T47D (cell line): ENCODE measurements at regions not wholly inside any gene's neighbourhood (a gene's known extent, or its start where the extent isn't known, plus 50 kb on each side); places are given as distances from the start of the nearest gene placed in this dataset.
"Not testable (repeated sequence)": the region's sequence is repeated elsewhere in the genome, so short reads cannot be mapped to it uniquely, and the experiment has no call there.

Experiments used
- DNase-seq, 2 experiments: peaks; one replicate each; pipeline versions ENCODE4 v3.0.0 to v3.0.0-alpha.2; 2011 to 2012; ENCODE audit warnings: low read depth in 1 of 2, low spot score in 1 of 2
- JUND ChIP-seq: IDR thresholded peaks from 2 replicates; pipeline ENCODE4 v1.6.1; 2012; ENCODE audit warnings: low read depth
- in situ Hi-C: cut with HindIII; loops from 2 replicates; pipeline ENCODE4 v1.10.0; 2016; ENCODE audit warnings: low sequenced_read_pairs, low pct_unique_long_range_greater_than_20kb

- in situ Hi-C loops, result no loop called here
- TF ChIP-seq JUND, result no peak
- DNase-seq, result no peak
These were observed 484.8 kb upstream of the JAG1 start for GRCh38 chr20:11158589-11158988.

GRCh38 chr20:11159728-11160127 is 485.9 kb upstream of the JAG1 start:
- TF ChIP-seq JUND, result no peak
- in situ Hi-C loops, result no loop called here
- no peak for DNase-seq

- in situ Hi-C loops, result no loop called here
- TF ChIP-seq JUND, result no peak
- no peak for DNase-seq
These were observed 488.4 kb upstream of the JAG1 start for GRCh38 chr20:11162026-11162775.

- TF ChIP-seq JUND, result no peak
- DNase-seq, result no peak
- in situ Hi-C loops, result no loop called here
These were observed 492.0 kb upstream of the JAG1 start for GRCh38 chr20:11165789-11166188.

- no peak for TF ChIP-seq JUND
- DNase-seq, result no peak
- in situ Hi-C loops, result no loop called here
These were observed 492.9 kb upstream of the JAG1 start for GRCh38 chr20:11166712-11167111.

GRCh38 chr20:11168026-11168425 is 494.2 kb upstream of the JAG1 start:
- no peak for DNase-seq
- in situ Hi-C loops, result no loop called here
- no peak for TF ChIP-seq JUND

- no peak for TF ChIP-seq JUND
- in situ Hi-C loops, result no loop called here
- DNase-seq, result no peak
These were observed 496.2 kb upstream of the JAG1 start for GRCh38 chr20:11170025-11170424.

- no peak for TF ChIP-seq JUND
- in situ Hi-C loops, result no loop called here
- DNase-seq, result no peak
These were observed 496.8 kb upstream of the JAG1 start for GRCh38 chr20:11170565-11170964.

- no peak for DNase-seq
- in situ Hi-C loops, result no loop called here
- no peak for TF ChIP-seq JUND
These were observed 499.1 kb upstream of the JAG1 start for GRCh38 chr20:11172881-11173280.

- in situ Hi-C loops, result no loop called here
- no peak for TF ChIP-seq JUND
- DNase-seq, result no peak
These were observed 500.1 kb upstream of the JAG1 start for GRCh38 chr20:11173916-11174315.

GRCh38 chr20:11174861-11175260 is 501.1 kb upstream of the JAG1 start:
- TF ChIP-seq JUND, result no peak
- in situ Hi-C loops, result no loop called here
- no peak for DNase-seq

GRCh38 chr20:11176431-11176830 is 502.6 kb upstream of the JAG1 start:
- DNase-seq, result no peak
- in situ Hi-C loops, result no loop called here
- no peak for TF ChIP-seq JUND

GRCh38 chr20:11178946-11179654 is 505.3 kb upstream of the JAG1 start:
- no peak for DNase-seq
- in situ Hi-C loops, result no loop called here
- TF ChIP-seq JUND, result no peak

GRCh38 chr20:11180186-11180585 is 506.4 kb upstream of the JAG1 start:
- in situ Hi-C loops, result no loop called here
- TF ChIP-seq JUND, result no peak
- DNase-seq, result no peak

- in situ Hi-C loops, DNase-seq: not testable (repeated sequence)
These were observed 507.3 kb upstream of the JAG1 start for GRCh38 chr20:11181129-11181528.
